ENCODE measurements at regions not wholly inside any gene's neighbourhood (a gene's known extent, or its start where the extent isn't known, plus 50 kb on each side); places are given as distances from the start of the nearest gene placed in this dataset.
A peak's percentile ranks its signal among the peaks of the same experiment; 100 is the strongest.

DNA sequence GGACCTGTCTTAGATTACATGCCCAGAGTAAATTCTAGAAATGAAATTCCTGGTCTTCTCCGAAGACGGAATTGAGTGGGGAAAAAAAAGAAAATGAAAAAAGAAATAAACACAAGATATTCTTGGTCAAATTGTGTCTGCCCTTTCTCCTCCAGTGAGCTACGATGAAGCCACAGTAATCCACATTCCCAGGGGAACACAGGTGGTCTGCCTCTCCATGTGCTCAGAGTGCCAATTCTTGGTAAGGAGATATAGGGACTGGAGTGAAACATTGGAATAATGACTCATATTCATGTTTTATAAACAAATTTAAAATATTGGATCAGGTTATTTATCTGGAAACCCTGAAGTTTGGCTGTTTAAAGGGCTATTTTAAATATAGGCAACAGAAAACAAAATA lies 54.2 kb upstream of the MGST2 start:
- no peak for DNase-seq (ENCODE audit: low spot score in 2 of 2)
- H3K27me3 ChIP-seq (ENCODE audit: low read depth) = no peaks in the 10 kb centered on the region
- no peak overlapping the region for H3K4me3 ChIP-seq
- H3K36me3 ChIP-seq (replicated peaks) = no peaks in the 10 kb centered on the region
- in situ Hi-C loops (cut with MboI; ENCODE audit: low sequenced_read_pairs) = no loop called here
- H3K9me3 ChIP-seq = no peaks in the 10 kb centered on the region
- H3K4me1 ChIP-seq = peaks cover 36% of the 10 kb centered on the region

DNA sequence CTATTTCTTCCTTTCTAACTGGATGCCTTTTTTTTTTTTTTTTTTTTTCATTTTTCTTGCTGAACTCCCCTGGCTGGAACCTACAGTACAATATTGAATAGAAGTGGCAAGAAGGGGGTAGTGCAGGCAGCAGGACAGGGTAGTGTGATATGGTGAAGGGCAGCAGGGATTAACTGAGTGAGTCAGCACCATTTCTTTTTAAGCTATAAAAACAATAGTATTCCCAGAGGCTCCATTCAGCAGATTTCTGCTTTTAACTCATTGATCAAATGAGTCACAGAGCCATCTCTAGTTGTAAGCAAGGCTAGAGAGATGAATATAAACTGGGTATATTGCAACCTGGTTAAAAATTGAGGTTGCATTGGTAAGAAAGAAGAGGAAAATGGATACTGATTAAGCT lies 53.6 kb upstream of the SETD7 start:
- in situ Hi-C loops (cut with MboI; ENCODE audit: low sequenced_read_pairs) = loop anchor here (10.0 kb wide), 1 partner anchor 45 kb away; no protein-coding TSS in a partner anchor
- DNase-seq (ENCODE audit: low spot score in 2 of 2) = peak; percentile 67 to 79
- H3K9me3 ChIP-seq = no peaks in the 10 kb centered on the region
- no peaks in the 10 kb centered on the region for H3K36me3 ChIP-seq (replicated peaks)
- peaks cover 51% of the 10 kb centered on the region for H3K4me1 ChIP-seq
- no peak overlapping the region for H3K4me3 ChIP-seq
- H3K27me3 ChIP-seq (ENCODE audit: low read depth) = no peaks in the 10 kb centered on the region

DNA sequence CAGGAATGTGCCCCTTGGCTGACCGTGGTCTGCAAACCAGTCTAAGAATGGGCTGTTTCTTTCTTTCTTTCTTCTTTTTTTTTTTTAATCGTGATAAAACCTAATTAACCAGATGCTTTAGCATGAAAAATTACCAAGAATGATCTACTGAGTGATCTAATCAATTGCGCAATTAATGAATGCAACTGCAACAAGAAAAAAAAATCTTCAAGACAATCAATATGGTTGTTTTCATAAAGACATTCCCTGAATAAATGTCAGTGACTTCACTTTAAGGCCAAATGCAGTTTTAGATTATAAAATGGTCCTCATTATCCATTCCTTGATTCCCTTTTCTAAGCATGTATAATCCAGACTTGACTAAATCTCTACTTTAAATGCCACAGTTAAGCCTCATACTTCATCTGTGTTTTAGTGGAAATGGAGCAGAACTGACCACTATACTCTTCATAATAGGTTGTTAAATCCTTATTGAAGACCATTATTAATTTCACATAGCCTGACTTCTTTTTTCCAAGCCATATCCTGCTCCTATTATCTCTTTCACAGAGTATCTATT lies 51.6 kb upstream of the SETD7 start:
- peaks cover 51% of the 10 kb centered on the region for H3K4me1 ChIP-seq
- in situ Hi-C loops (cut with MboI; ENCODE audit: low sequenced_read_pairs) = loop anchor here (10.0 kb wide), 1 partner anchor 47 kb away; no protein-coding TSS in a partner anchor
- no peak overlapping the region for H3K4me3 ChIP-seq
- DNase-seq (ENCODE audit: low spot score in 2 of 2) = peak in 1 of 2 experiments; percentile 22
- H3K27me3 ChIP-seq (ENCODE audit: low read depth) = no peaks in the 10 kb centered on the region
- no peaks in the 10 kb centered on the region for H3K36me3 ChIP-seq (replicated peaks)
- no peaks in the 10 kb centered on the region for H3K9me3 ChIP-seq

DNA sequence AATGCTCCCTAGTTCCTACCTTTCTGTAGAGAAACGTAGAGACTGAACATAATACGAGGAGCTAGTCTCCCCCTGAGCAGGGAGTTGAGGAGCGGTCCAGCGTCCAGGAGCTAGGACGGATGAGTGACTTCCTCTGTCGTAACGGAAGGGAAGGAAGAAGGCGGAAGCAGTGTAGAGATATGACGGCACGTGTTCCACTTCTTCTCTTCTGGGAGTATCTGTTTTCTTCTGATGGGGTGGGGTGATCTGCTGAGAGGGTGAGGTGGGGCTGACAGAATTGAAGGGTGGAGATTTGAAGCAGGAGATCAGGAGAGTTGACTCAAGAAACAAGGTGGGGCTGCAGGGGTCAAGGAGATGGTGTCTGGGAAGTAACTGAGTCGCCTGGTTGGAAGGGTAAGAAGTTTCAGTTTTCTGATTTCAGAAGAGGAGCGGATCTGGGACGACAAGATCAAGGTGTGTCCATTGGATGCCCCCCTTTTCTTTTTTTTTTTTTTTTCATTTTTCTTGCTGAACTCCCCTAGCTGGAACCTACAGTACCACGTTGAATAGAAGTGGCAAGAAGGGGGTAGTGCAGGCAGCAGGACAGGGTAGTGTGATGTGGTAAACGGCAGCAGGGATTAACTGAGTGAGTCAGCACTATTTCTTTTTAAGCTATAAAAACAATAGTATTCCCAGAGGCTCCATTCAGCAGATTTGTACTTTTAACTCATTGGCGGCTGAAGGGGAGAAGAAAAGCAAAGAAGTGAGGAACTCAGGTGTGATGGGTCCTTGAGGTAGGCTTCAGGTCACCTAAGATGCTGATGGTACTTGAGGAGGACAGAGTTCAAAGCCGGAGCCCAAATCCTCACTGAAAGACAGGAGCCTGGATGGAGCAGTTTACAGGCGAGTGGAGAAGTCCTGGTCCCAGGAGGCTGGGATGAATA lies 50.8 kb upstream of the SETD7 start:
- in situ Hi-C loops (cut with MboI; ENCODE audit: low sequenced_read_pairs) = loop anchor here (10.0 kb wide), 1 partner anchor 48 kb away; no protein-coding TSS in a partner anchor
- H3K9me3 ChIP-seq = no peaks in the 10 kb centered on the region
- DNase-seq (ENCODE audit: low spot score in 2 of 2) = peak; percentile 73 to 85
- peak overlapping the region; percentile 27 for H3K4me3 ChIP-seq
- no peaks in the 10 kb centered on the region for H3K27me3 ChIP-seq (ENCODE audit: low read depth)
- peaks cover 51% of the 10 kb centered on the region for H3K4me1 ChIP-seq
- H3K36me3 ChIP-seq (replicated peaks) = no peaks in the 10 kb centered on the region

DNA sequence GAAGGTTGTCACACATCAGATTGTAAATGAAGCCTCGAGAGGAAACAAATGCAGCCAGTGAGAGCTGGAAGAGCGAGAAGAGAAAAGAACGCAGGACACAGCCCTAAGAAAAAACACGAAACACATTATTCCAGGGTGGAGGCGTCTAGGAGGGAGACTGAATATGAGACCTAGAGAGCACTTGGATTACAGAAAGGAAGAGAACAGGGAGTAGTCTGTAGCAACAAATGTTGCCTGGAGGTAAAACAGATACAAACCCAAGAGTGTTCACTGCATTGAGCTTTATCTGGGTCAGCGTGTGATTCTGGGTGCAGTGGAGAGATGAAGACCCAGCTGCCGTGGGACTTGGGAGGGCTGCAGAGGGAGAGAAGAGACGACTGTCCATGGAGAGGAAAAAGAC lies 50.1 kb upstream of the SETD7 start:
- Histone ChIP-seq H3K4me1 (peaks cover 51% of the 10 kb centered on the region), H3K4me3 (peak overlapping the region; percentile 27), H3K27me3 (ENCODE audit: low read depth) (no peaks in the 10 kb centered on the region), H3K36me3 (replicated peaks) (no peaks in the 10 kb centered on the region), H3K9me3 (no peaks in the 10 kb centered on the region)
- in situ Hi-C loops (cut with MboI; ENCODE audit: low sequenced_read_pairs) = loop anchor here (10.0 kb wide), 1 partner anchor 49 kb away; no protein-coding TSS in a partner anchor
- DNase-seq (ENCODE audit: low spot score in 2 of 2) = no peak

Measured in HAP-1 (cell line).